ENCODE measurements at regions not wholly inside any gene's neighbourhood (a gene's known extent, or its start where the extent isn't known, plus 50 kb on each side); places are given as distances from the start of the nearest gene placed in this dataset.

DNA sequence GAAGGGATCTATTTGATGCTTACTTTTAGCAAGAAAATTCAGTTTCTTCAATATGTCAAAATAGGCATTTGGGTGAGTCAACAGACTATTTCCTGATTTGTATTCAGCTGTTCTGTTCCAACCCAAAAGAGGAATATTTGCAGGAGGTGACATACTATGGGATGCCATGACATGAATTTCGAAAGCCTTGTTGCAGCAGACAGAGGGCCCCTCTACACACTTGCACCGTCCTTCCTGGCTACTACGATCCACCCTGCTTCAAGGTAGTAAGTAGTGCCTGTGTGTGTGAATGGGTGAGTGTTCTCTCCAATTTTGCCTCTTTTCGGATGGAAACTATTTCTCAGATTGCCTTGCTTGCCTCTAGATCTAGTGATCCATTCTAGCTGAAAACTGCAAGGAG lies 413.0 kb upstream of the ADARB2 start:
- Histone ChIP-seq H2AFZ (ENCODE audit: low read depth, low read length, severe bottlenecking) (no peak overlapping the region), H3K27ac (ENCODE audit: low read depth, low read length) (no peak overlapping the region), H3K4me3 (ENCODE audit: insufficient read depth, low read length, poor library complexity, severe bottlenecking) (no peak overlapping the region), H3K79me2 (ENCODE audit: insufficient read depth, low read length) (no peaks in the 10 kb centered on the region), H3K36me3 (ENCODE audit: low read length) (no peaks in the 10 kb centered on the region), H3K4me2 (ENCODE audit: low read depth, low read length, poor library complexity, severe bottlenecking) (no peak overlapping the region), H3F3A (ENCODE audit: insufficient read depth) (no peaks in the 10 kb centered on the region), H3K27me3 (ENCODE audit: low read length) (no peaks in the 10 kb centered on the region), H3K9ac (ENCODE audit: low read length) (no peak overlapping the region), H4K20me1 (ENCODE audit: low read depth, low read length) (no peaks in the 10 kb centered on the region), H3K9me2 (replicated peaks; ENCODE audit: insufficient read depth, low read length) (no peaks in the 10 kb centered on the region), H3K9me3 (ENCODE audit: insufficient read depth, low read length) (no peaks in the 10 kb centered on the region)
- TF ChIP-seq, protein P1, sequence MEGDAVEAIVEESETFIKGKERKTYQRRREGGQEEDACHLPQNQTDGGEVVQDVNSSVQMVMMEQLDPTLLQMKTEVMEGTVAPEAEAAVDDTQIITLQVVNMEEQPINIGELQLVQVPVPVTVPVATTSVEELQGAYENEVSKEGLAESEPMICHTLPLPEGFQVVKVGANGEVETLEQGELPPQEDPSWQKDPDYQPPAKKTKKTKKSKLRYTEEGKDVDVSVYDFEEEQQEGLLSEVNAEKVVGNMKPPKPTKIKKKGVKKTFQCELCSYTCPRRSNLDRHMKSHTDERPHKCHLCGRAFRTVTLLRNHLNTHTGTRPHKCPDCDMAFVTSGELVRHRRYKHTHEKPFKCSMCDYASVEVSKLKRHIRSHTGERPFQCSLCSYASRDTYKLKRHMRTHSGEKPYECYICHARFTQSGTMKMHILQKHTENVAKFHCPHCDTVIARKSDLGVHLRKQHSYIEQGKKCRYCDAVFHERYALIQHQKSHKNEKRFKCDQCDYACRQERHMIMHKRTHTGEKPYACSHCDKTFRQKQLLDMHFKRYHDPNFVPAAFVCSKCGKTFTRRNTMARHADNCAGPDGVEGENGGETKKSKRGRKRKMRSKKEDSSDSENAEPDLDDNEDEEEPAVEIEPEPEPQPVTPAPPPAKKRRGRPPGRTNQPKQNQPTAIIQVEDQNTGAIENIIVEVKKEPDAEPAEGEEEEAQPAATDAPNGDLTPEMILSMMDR (IDR thresholded peaks at IDR 0.05; ENCODE audit: insufficient read depth, low read length, poor library complexity, severe bottlenecking), result no peak
- no peak for TF ChIP-seq EZH2phosphoT487 (conservative IDR thresholded peaks at IDR 0.05; ENCODE audit: low read length)

DNA sequence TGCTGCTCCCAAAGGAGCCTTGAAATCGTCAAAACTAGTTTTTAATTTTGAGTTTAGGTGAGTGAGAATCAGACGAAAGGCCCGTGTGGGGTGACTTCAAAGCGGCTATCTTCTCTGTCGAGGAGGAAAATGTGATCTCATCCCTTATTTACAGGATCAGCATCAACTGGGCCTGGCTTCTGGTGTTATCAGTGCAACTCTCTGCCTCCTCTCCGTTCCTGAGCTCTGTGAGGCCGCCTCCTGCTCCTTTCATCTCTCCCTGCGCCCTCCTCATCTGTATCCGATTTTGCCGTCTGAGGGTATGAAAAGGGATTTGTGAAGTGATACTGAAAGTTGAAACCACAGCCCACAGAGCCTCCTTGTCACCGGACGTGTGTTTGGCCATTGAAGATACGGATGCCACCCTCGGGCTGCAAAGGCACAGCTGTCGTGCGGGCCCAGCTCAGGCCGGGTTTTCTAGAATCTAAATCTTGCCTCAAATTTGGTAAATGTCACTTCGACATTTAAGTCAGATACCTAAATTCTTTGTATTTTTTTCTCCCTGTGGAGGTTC lies 408.7 kb upstream of the ADARB2 start:
- no peak overlapping the region for H2AFZ ChIP-seq (ENCODE audit: low read depth, low read length, severe bottlenecking)
- no peak overlapping the region for H3K4me3 ChIP-seq (ENCODE audit: insufficient read depth, low read length, poor library complexity, severe bottlenecking)
- no peak overlapping the region for H3K4me2 ChIP-seq (ENCODE audit: low read depth, low read length, poor library complexity, severe bottlenecking)
- no peaks in the 10 kb centered on the region for H3K79me2 ChIP-seq (ENCODE audit: insufficient read depth, low read length)
- H3K27ac ChIP-seq (ENCODE audit: low read depth, low read length), result no peak overlapping the region
- H3K9me2 ChIP-seq (replicated peaks; ENCODE audit: insufficient read depth, low read length), result no peaks in the 10 kb centered on the region
- no peaks in the 10 kb centered on the region for H3K9me3 ChIP-seq (ENCODE audit: insufficient read depth, low read length)
- H4K20me1 ChIP-seq (ENCODE audit: low read depth, low read length), result no peaks in the 10 kb centered on the region
- no peak overlapping the region for H3K9ac ChIP-seq (ENCODE audit: low read length)
- H3F3A ChIP-seq (ENCODE audit: insufficient read depth), result no peaks in the 10 kb centered on the region
- TF ChIP-seq, protein P1 (IDR thresholded peaks at IDR 0.05; ENCODE audit: insufficient read depth, low read length, poor library complexity, severe bottlenecking), result no peak
- TF ChIP-seq EZH2phosphoT487 (conservative IDR thresholded peaks at IDR 0.05; ENCODE audit: low read length), result no peak
- H3K27me3 ChIP-seq (ENCODE audit: low read length), result no peaks in the 10 kb centered on the region
- H3K36me3 ChIP-seq (ENCODE audit: low read length), result no peaks in the 10 kb centered on the region

DNA sequence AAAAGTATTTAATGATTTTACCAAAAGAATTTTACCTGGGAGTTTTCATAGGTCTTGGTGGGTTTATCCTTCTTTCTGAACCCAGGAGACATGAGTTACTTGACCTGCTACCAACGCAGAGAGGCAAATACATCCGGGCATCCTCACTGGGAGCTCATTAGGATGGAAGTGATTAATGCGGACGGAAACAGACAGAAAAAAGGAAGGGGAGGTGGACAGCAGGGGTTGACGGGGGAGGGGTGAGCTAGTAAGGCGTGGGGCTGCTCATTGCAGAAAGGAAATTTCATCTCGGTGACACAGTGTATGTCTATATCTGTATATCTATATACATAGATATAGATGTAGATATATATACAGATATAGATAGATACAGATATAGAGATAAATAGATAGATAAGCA lies 408.2 kb upstream of the ADARB2 start:
- no peak overlapping the region for H3K9ac ChIP-seq (ENCODE audit: low read length)
- H3K9me2 ChIP-seq (replicated peaks; ENCODE audit: insufficient read depth, low read length), result no peaks in the 10 kb centered on the region
- H4K20me1 ChIP-seq (ENCODE audit: low read depth, low read length), result no peaks in the 10 kb centered on the region
- H3K79me2 ChIP-seq (ENCODE audit: insufficient read depth, low read length), result no peaks in the 10 kb centered on the region
- no peaks in the 10 kb centered on the region for H3K9me3 ChIP-seq (ENCODE audit: insufficient read depth, low read length)
- no peak overlapping the region for H2AFZ ChIP-seq (ENCODE audit: low read depth, low read length, severe bottlenecking)
- no peaks in the 10 kb centered on the region for H3K27me3 ChIP-seq (ENCODE audit: low read length)
- H3K4me3 ChIP-seq (ENCODE audit: insufficient read depth, low read length, poor library complexity, severe bottlenecking), result no peak overlapping the region
- H3F3A ChIP-seq (ENCODE audit: insufficient read depth), result no peaks in the 10 kb centered on the region
- H3K4me2 ChIP-seq (ENCODE audit: low read depth, low read length, poor library complexity, severe bottlenecking), result no peak overlapping the region
- H3K27ac ChIP-seq (ENCODE audit: low read depth, low read length), result no peak overlapping the region
- no peaks in the 10 kb centered on the region for H3K36me3 ChIP-seq (ENCODE audit: low read length)
- no peak for TF ChIP-seq EZH2phosphoT487 (conservative IDR thresholded peaks at IDR 0.05; ENCODE audit: low read length)
- TF ChIP-seq, protein P1 (IDR thresholded peaks at IDR 0.05; ENCODE audit: insufficient read depth, low read length, poor library complexity, severe bottlenecking), result no peak

Measured in SU-DHL-6 (cell line).